ENCODE measurements at regions not wholly inside any gene's neighbourhood (a gene's known extent, or its start where the extent isn't known, plus 50 kb on each side); places are given as distances from the start of the nearest gene placed in this dataset.

DNA sequence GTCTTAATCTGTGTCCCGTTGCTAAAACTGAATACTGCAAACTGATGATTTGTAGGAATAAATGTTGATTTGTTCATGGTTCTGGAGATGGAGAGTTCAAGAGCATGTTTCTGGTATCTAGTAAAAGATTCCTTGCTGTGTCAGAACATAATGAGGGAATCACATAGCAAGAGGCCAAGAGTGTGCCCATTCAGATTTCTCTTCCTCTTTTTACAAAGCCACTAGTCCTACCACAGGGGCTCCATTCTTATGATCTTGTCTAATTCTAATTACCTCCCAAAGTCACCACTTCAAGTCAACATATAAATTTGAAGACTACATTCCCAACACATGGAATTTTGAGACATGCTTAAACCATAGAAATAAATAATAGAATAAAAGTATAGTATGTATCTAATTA lies 608.8 kb upstream of the EPHA5 start (continued):
- TF ChIP-seq, protein P1, sequence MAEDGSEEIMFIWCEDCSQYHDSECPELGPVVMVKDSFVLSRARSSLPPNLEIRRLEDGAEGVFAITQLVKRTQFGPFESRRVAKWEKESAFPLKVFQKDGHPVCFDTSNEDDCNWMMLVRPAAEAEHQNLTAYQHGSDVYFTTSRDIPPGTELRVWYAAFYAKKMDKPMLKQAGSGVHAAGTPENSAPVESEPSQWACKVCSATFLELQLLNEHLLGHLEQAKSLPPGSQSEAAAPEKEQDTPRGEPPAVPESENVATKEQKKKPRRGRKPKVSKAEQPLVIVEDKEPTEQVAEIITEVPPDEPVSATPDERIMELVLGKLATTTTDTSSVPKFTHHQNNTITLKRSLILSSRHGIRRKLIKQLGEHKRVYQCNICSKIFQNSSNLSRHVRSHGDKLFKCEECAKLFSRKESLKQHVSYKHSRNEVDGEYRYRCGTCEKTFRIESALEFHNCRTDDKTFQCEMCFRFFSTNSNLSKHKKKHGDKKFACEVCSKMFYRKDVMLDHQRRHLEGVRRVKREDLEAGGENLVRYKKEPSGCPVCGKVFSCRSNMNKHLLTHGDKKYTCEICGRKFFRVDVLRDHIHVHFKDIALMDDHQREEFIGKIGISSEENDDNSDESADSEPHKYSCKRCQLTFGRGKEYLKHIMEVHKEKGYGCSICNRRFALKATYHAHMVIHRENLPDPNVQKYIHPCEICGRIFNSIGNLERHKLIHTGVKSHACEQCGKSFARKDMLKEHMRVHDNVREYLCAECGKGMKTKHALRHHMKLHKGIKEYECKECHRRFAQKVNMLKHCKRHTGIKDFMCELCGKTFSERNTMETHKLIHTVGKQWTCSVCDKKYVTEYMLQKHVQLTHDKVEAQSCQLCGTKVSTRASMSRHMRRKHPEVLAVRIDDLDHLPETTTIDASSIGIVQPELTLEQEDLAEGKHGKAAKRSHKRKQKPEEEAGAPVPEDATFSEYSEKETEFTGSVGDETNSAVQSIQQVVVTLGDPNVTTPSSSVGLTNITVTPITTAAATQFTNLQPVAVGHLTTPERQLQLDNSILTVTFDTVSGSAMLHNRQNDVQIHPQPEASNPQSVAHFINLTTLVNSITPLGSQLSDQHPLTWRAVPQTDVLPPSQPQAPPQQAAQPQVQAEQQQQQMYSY (CRISPR knock-in tag; IDR thresholded peaks at IDR 0.05): no peak
- no peak for TF ChIP-seq NFYB (CRISPR knock-in tag; IDR thresholded peaks at IDR 0.05)
- TF ChIP-seq, protein P2, sequence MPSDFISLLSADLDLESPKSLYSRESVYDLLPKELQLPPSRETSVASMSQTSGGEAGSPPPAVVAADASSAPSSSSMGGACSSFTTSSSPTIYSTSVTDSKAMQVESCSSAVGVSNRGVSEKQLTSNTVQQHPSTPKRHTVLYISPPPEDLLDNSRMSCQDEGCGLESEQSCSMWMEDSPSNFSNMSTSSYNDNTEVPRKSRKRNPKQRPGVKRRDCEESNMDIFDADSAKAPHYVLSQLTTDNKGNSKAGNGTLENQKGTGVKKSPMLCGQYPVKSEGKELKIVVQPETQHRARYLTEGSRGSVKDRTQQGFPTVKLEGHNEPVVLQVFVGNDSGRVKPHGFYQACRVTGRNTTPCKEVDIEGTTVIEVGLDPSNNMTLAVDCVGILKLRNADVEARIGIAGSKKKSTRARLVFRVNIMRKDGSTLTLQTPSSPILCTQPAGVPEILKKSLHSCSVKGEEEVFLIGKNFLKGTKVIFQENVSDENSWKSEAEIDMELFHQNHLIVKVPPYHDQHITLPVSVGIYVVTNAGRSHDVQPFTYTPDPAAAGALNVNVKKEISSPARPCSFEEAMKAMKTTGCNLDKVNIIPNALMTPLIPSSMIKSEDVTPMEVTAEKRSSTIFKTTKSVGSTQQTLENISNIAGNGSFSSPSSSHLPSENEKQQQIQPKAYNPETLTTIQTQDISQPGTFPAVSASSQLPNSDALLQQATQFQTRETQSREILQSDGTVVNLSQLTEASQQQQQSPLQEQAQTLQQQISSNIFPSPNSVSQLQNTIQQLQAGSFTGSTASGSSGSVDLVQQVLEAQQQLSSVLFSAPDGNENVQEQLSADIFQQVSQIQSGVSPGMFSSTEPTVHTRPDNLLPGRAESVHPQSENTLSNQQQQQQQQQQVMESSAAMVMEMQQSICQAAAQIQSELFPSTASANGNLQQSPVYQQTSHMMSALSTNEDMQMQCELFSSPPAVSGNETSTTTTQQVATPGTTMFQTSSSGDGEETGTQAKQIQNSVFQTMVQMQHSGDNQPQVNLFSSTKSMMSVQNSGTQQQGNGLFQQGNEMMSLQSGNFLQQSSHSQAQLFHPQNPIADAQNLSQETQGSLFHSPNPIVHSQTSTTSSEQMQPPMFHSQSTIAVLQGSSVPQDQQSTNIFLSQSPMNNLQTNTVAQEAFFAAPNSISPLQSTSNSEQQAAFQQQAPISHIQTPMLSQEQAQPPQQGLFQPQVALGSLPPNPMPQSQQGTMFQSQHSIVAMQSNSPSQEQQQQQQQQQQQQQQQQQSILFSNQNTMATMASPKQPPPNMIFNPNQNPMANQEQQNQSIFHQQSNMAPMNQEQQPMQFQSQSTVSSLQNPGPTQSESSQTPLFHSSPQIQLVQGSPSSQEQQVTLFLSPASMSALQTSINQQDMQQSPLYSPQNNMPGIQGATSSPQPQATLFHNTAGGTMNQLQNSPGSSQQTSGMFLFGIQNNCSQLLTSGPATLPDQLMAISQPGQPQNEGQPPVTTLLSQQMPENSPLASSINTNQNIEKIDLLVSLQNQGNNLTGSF (CRISPR knock-in tag; IDR thresholded peaks at IDR 0.05): no peak
- TF ChIP-seq EZH2 (conservative IDR thresholded peaks at IDR 0.05; ENCODE audit: low read depth, low read length): no peak
- TF ChIP-seq, protein P3, sequence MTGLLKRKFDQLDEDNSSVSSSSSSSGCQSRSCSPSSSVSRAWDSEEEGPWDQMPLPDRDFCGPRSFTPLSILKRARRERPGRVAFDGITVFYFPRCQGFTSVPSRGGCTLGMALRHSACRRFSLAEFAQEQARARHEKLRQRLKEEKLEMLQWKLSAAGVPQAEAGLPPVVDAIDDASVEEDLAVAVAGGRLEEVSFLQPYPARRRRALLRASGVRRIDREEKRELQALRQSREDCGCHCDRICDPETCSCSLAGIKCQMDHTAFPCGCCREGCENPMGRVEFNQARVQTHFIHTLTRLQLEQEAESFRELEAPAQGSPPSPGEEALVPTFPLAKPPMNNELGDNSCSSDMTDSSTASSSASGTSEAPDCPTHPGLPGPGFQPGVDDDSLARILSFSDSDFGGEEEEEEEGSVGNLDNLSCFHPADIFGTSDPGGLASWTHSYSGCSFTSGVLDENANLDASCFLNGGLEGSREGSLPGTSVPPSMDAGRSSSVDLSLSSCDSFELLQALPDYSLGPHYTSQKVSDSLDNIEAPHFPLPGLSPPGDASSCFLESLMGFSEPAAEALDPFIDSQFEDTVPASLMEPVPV (CRISPR knock-in tag; IDR thresholded peaks at IDR 0.05): no peak
- no peak for TF ChIP-seq DZIP1 (CRISPR knock-in tag; IDR thresholded peaks at IDR 0.05)
- no peak for TF ChIP-seq PRMT3 (CRISPR knock-in tag; IDR thresholded peaks at IDR 0.05; ENCODE audit: borderline replicate concordance, low read depth)
- TF ChIP-seq JUND (CRISPR knock-in tag; IDR thresholded peaks at IDR 0.05): no peak
- TF ChIP-seq, protein P4, sequence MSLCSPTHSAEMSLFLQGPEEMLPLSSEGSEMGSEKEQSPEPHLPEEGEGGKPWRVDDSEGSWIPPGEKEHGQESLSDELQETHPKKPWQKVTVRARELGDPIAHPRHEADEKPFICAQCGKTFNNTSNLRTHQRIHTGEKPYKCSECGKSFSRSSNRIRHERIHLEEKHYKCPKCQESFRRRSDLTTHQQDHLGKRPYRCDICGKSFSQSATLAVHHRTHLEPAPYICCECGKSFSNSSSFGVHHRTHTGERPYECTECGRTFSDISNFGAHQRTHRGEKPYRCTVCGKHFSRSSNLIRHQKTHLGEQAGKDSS (CRISPR knock-in tag; IDR thresholded peaks at IDR 0.05; ENCODE audit: borderline replicate concordance, low read depth): no peak
- TF ChIP-seq ZNF350 (CRISPR knock-in tag; IDR thresholded peaks at IDR 0.05; ENCODE audit: borderline replicate concordance, low read depth): no peak
- TF ChIP-seq ZNF570 (CRISPR knock-in tag; IDR thresholded peaks at IDR 0.05; ENCODE audit: borderline replicate concordance): no peak
- no peak for TF ChIP-seq ZNF362 (CRISPR knock-in tag; IDR thresholded peaks at IDR 0.05; ENCODE audit: borderline replicate concordance)

Measured in HepG2 (cell line).